ENCODE measurements at regions not wholly inside any gene's neighbourhood (a gene's known extent, or its start where the extent isn't known, plus 50 kb on each side); places are given as distances from the start of the nearest gene placed in this dataset.
"Not testable (repeated sequence)": the region's sequence is repeated elsewhere in the genome, so short reads cannot be mapped to it uniquely, and the experiment has no call there.

DNA sequence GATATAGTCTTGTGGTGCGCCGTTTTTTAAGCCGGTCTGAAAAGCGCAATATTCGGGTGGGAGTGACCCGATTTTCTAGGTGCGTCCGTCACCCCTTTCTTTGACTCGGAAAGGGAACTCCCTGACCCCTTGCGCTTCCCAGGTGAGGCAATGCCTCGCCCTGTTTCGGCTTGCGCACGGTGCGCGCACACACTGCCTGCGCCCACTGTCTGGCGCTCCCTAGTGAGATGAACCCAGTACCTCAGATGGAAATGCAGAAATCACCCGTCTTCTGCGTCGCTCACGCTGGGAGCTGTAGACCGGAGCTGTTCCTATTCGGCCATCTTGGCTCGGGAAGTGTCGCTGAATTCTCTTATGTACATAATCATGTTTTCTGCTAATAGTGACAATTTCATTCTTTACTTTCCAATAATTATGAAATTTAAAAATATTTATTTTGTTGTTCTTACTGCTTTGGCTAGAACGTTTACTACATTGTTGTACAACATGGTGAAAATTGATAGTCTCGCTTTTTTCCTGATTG is 61.2 kb upstream of the MINDY3 start:
- intact Hi-C loops (cut with DNase I); H3K27ac ChIP-seq; H3K36me3 ChIP-seq (replicated peaks in 1 of 2); H3K9me3 ChIP-seq (replicated peaks in 1 of 3); H3K4me1 ChIP-seq (replicated peaks in 1 of 2); H3K27me3 ChIP-seq; DNase-seq; H3K4me3 ChIP-seq: not testable (repeated sequence)
- 92 to 95% (median 93%) methylated on average over 23 to 28 of the region's 28 CpGs for WGBS, 4 donors

DNA sequence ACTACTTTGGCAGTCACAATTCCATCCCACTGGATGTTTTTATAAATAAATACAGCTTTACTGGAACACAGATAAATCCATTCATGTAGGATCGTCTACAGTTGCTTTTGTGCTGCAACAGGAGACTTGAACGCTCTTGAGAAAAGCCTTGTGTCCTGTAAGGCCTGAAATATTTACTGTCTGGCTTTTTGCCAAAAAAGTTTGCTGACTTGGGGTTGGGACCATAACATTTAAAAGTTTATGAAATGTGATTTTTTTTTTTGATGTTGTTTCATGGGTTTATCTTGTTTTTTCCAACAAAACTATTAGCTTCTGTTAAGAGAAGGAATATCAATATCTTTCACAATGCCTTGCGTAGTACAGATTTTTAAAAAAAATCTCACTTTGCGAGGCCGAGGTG is 71.1 kb upstream of the MINDY3 start:
- no peak overlapping the region for H3K4me3 ChIP-seq
- TF ChIP-seq, protein P1, sequence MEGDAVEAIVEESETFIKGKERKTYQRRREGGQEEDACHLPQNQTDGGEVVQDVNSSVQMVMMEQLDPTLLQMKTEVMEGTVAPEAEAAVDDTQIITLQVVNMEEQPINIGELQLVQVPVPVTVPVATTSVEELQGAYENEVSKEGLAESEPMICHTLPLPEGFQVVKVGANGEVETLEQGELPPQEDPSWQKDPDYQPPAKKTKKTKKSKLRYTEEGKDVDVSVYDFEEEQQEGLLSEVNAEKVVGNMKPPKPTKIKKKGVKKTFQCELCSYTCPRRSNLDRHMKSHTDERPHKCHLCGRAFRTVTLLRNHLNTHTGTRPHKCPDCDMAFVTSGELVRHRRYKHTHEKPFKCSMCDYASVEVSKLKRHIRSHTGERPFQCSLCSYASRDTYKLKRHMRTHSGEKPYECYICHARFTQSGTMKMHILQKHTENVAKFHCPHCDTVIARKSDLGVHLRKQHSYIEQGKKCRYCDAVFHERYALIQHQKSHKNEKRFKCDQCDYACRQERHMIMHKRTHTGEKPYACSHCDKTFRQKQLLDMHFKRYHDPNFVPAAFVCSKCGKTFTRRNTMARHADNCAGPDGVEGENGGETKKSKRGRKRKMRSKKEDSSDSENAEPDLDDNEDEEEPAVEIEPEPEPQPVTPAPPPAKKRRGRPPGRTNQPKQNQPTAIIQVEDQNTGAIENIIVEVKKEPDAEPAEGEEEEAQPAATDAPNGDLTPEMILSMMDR (IDR thresholded peaks at IDR 0.05) = no peak
- TF ChIP-seq POLR2A (IDR thresholded peaks at IDR 0.05) = no peak
- no peaks in the 10 kb centered on the region for H3K4me1 ChIP-seq (replicated peaks in 1 of 2)
- H3K9me3 ChIP-seq (replicated peaks in 1 of 3) = no peaks in the 10 kb centered on the region
- no peak overlapping the region for H3K27ac ChIP-seq
- intact Hi-C loops (cut with DNase I) = no loop called here
- no peaks in the 10 kb centered on the region for H3K27me3 ChIP-seq
- WGBS, 4 donors = 80 to 84% (median 81%) methylated on average over 5 of the region's 5 CpGs
- DNase-seq = no peak
- H3K36me3 ChIP-seq (replicated peaks in 1 of 2) = no peaks in the 10 kb centered on the region

DNA sequence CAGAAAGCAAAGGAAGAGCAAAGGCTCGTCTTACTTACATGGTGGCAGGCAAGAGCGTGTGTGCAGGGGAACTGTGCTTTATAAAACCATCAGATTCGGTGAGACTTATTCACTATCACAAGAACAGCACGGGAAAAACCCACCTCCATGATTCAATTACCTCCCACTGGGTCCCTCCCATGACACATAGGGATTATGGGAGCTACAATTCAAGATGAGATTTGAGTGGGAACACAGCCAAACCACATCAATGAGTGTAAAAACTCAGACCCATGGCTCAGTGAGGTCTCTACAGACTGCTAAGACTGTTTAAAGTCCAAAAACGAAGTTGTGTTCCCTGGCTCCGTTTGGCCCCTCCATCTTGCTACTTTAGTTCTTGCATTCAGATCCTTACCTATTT is 79.2 kb upstream of the MINDY3 start:
- H3K4me1 ChIP-seq (replicated peaks in 1 of 2); H3K27me3 ChIP-seq; DNase-seq; H3K36me3 ChIP-seq (replicated peaks in 1 of 2); H3K9me3 ChIP-seq (replicated peaks in 1 of 3); H3K27ac ChIP-seq; intact Hi-C loops (cut with DNase I); H3K4me3 ChIP-seq: not testable (repeated sequence)
- 60 to 73% (median 68%) methylated on average over 6 of the region's 6 CpGs for WGBS, 4 donors

DNA sequence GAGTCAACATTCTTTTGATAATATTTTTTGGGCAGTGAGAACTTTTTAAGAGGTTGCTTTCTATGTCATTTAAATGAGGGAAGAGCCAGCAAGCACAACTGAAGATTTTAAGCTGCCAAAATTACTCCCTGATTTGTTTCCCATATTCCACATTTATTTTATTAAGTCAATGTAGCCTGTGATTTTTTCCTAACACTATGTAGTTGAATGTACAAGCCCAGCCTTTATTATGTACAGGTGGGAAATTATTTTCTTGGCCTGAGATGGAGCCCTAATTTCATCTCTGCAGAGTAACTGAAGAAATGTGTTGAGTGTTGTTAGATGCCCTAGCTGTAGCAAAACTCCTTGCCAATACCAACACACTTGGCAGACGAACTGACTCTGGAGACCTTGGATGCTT is 83.1 kb upstream of the MINDY3 start:
- no peaks in the 10 kb centered on the region for H3K36me3 ChIP-seq (replicated peaks in 1 of 2)
- no peak overlapping the region for H3K27ac ChIP-seq
- TF ChIP-seq, protein P1 (IDR thresholded peaks at IDR 0.05) = no peak
- no peak for TF ChIP-seq POLR2A (IDR thresholded peaks at IDR 0.05)
- no peaks in the 10 kb centered on the region for H3K4me1 ChIP-seq (replicated peaks in 1 of 2)
- WGBS, 4 donors = 34 to 60% (median 38%) methylated on average over 1 of the region's 1 CpG
- H3K4me3 ChIP-seq = no peak overlapping the region
- peaks cover 0 to 7% (median 0%) of the 10 kb centered on the region in 3 donors for H3K9me3 ChIP-seq (replicated peaks in 1 of 3)
- intact Hi-C loops (cut with DNase I) = no loop called here
- no peaks in the 10 kb centered on the region for H3K27me3 ChIP-seq
- no peak for DNase-seq

DNA sequence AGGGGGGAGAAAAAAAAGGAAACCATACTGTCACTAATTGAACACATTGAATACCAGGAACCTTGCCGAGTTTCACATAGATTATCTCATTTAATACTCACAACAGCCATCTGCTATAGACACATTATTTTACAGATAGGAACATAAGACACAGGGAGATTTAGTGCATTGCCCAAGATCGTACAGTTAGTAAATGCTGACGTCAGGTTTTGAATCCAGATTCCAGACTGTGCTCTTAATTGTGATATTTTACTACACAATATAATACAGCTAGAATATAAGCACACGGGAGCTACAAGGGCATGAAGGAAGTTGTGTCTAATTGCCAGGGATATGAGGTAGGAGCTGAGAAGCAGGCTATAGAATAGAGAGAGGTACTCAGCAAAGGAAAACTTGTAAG is 93.9 kb upstream of the MINDY3 start:
- H3K4me1 ChIP-seq (replicated peaks in 1 of 2) = no peaks in the 10 kb centered on the region
- no peaks in the 10 kb centered on the region for H3K36me3 ChIP-seq (replicated peaks in 1 of 2)
- intact Hi-C loops (cut with DNase I) = no loop called here
- H3K27ac ChIP-seq = no peak overlapping the region
- no peaks in the 10 kb centered on the region for H3K27me3 ChIP-seq
- TF ChIP-seq, protein P1 (IDR thresholded peaks at IDR 0.05) = no peak
- TF ChIP-seq POLR2A (IDR thresholded peaks at IDR 0.05) = no peak
- H3K9me3 ChIP-seq (replicated peaks in 1 of 3) = no peaks in the 10 kb centered on the region
- no peak overlapping the region for H3K4me3 ChIP-seq
- WGBS, 4 donors = 56 to 76% (median 71%) methylated on average over 4 of the region's 4 CpGs
- no peak for DNase-seq
